ENCODE measurements at regions not wholly inside any gene's neighbourhood (a gene's known extent, or its start where the extent isn't known, plus 50 kb on each side); places are given as distances from the start of the nearest gene placed in this dataset.

- peaks cover 0 to 5% of the 10 kb centered on the region in 2 experiments; a peak in 1 of 4 replicates for H3K9me3 ChIP-seq (ENCODE audit: insufficient read depth in 2 of 2, low read depth in 1 of 2, low read length in 1 of 2)
- no peaks in the 10 kb centered on the region for H4K20me1 ChIP-seq (replicated peaks in 1 of 2; ENCODE audit: control insufficient read depth in 1 of 2, insufficient read depth in 2 of 2, low read length in 2 of 2)
- no peak overlapping the region for H2BK120ac ChIP-seq (replicated peaks; ENCODE audit: low read depth, low read length)
- H3K56ac ChIP-seq (replicated peaks; ENCODE audit: insufficient read length, low read depth, low read length): no peak overlapping the region
- H3K4me1 ChIP-seq (replicated peaks in 1 of 4; ENCODE audit: control insufficient read depth in 3 of 4, insufficient read depth in 4 of 4, low read length in 3 of 4): no peaks in the 10 kb centered on the region; a peak in 1 of 7 replicates
- H3K27me3 ChIP-seq (replicated peaks in 1 of 4; ENCODE audit: control insufficient read depth in 3 of 4, extremely low read depth in 1 of 4, insufficient read depth in 3 of 4, low read length in 3 of 4): no peaks in the 10 kb centered on the region
- H3K4ac ChIP-seq (replicated peaks; ENCODE audit: insufficient read length, low read depth, low read length): no peak overlapping the region
- 88% methylated on average over 9 of the region's 9 CpGs; no CpG with 5 or more reads in 1 of the 2 experiments for WGBS, 2 experiments (ENCODE audit: extremely low coverage in 1 of 2, insufficient coverage in 1 of 2, insufficient read length in 1 of 2, insufficient replicate concordance in 2 of 2, low coverage in 1 of 2, low lambda C conversion rate in 2 of 2, missing lambda C conversion rate in 1 of 2)
- H2AFZ ChIP-seq (ENCODE audit: low read length): no peak overlapping the region
- no peaks in the 10 kb centered on the region for H3K79me2 ChIP-seq (ENCODE audit: control insufficient read depth in 1 of 2, insufficient read depth in 2 of 2, low read length in 2 of 2)
- H3K18ac ChIP-seq (ENCODE audit: extremely low read depth, low read length): no peak overlapping the region
- no peak overlapping the region for H2BK12ac ChIP-seq (ENCODE audit: low read depth, low read length)
- H3K4me3 ChIP-seq (ENCODE audit: extremely low read depth in 1 of 4, insufficient read depth in 2 of 4, low read depth in 3 of 4, low read length in 4 of 4): no peak overlapping the region
- POLR2A ChIA-PET (ENCODE audit: partially characterized antibody): no interaction called here
- no peak overlapping the region for H4K5ac ChIP-seq (ENCODE audit: insufficient read length, low read depth, low read length)
- H3K9ac ChIP-seq (replicated peaks in 1 of 4; ENCODE audit: extremely low read depth in 1 of 4, low read depth in 3 of 4, low read length in 3 of 4): no peak overlapping the region
- no peak overlapping the region for H3K27ac ChIP-seq (ENCODE audit: low read depth, low read length)
- DNase-seq (ENCODE audit: low read depth in 1 of 2, low spot score in 2 of 2) (no peak), FAIRE-seq (no peak)
- peaks cover 10% of the 10 kb centered on the region; the same call in 1 of the 2 replicates for H3K23me2 ChIP-seq (ENCODE audit: low read depth, low read length)
- no peak overlapping the region for H2AK5ac ChIP-seq (ENCODE audit: low read depth, low read length)
- no peaks in the 10 kb centered on the region for H3K36me3 ChIP-seq (ENCODE audit: control insufficient read depth in 2 of 4, insufficient read depth in 4 of 4, low read length in 3 of 4)
- no peak overlapping the region for H2BK5ac ChIP-seq (ENCODE audit: low read depth, low read length)
- no peak overlapping the region for H3K4me2 ChIP-seq (ENCODE audit: insufficient read depth in 1 of 2, low read depth in 2 of 2, low read length in 2 of 2)
- no peak overlapping the region for H2BK15ac ChIP-seq (ENCODE audit: low read length)
- H3K23ac ChIP-seq (ENCODE audit: insufficient read length): no peak overlapping the region
- H3K79me1 ChIP-seq (ENCODE audit: low read depth, low read length): no peaks in the 10 kb centered on the region
- no peak overlapping the region for H3K14ac ChIP-seq (ENCODE audit: insufficient read length)
- no peak overlapping the region for H4K91ac ChIP-seq (replicated peaks; ENCODE audit: insufficient read length, low read length)
- H4K8ac ChIP-seq (ENCODE audit: extremely low read depth, insufficient read depth, low read length): no peak overlapping the region
- no peak overlapping the region for H2BK20ac ChIP-seq (ENCODE audit: low read length)
- CTCF ChIA-PET (ENCODE audit: partially characterized antibody): interaction anchor here (0.7 to 1.2 kb wide), 2 partner anchors 58 to 213 kb away, joined by 3 read pairs; no protein-coding TSS in a partner anchor
- TF ChIP-seq RXRA (IDR thresholded peaks at IDR 0.05; ENCODE audit: insufficient read depth, low read depth, low read length) (no peak), CTBP2 (IDR thresholded peaks at IDR 0.05; ENCODE audit: borderline replicate concordance, insufficient read depth, insufficient read length, low read length) (no peak), KDM1A (IDR thresholded peaks at IDR 0.05; ENCODE audit: borderline replicate concordance, low read length) (no peak), ATF3 (IDR thresholded peaks at IDR 0.05; ENCODE audit: insufficient read depth, low read depth, low read length) (no peak), ZNF274 (IDR thresholded peaks at IDR 0.05; ENCODE audit: borderline replicate concordance, extremely low read depth, low read length) (no peak), SP2 (IDR thresholded peaks at IDR 0.05; ENCODE audit: low read length) (no peak), RBBP5 (IDR thresholded peaks at IDR 0.05; ENCODE audit: borderline replicate concordance, low read depth, low read length) (no peak), BACH1 (IDR thresholded peaks at IDR 0.05; ENCODE audit: low read length) (no peak), TAF1 (IDR thresholded peaks at IDR 0.05; ENCODE audit: low read depth, low read length) (no peak)
- TF ChIP-seq, protein P1, sequence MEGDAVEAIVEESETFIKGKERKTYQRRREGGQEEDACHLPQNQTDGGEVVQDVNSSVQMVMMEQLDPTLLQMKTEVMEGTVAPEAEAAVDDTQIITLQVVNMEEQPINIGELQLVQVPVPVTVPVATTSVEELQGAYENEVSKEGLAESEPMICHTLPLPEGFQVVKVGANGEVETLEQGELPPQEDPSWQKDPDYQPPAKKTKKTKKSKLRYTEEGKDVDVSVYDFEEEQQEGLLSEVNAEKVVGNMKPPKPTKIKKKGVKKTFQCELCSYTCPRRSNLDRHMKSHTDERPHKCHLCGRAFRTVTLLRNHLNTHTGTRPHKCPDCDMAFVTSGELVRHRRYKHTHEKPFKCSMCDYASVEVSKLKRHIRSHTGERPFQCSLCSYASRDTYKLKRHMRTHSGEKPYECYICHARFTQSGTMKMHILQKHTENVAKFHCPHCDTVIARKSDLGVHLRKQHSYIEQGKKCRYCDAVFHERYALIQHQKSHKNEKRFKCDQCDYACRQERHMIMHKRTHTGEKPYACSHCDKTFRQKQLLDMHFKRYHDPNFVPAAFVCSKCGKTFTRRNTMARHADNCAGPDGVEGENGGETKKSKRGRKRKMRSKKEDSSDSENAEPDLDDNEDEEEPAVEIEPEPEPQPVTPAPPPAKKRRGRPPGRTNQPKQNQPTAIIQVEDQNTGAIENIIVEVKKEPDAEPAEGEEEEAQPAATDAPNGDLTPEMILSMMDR (IDR thresholded peaks at IDR 0.05; ENCODE audit: control extremely low read depth in 1 of 3, insufficient read depth in 1 of 3, low read depth in 1 of 3, low read length in 3 of 3): no peak
Observed at GRCh38 chr12:131330106-131330815, 376.6 kb downstream of the ADGRD1 start.

Data from H1 (cell line).